ENCODE measurements at regions not wholly inside any gene's neighbourhood (a gene's known extent, or its start where the extent isn't known, plus 50 kb on each side); places are given as distances from the start of the nearest gene placed in this dataset.

- Histone ChIP-seq H3K27ac (ENCODE audit: low read depth, low read length, poor library complexity, severe bottlenecking) (no peak overlapping the region), H3K9me3 (ENCODE audit: low read depth, low read length, poor library complexity, severe bottlenecking) (no peaks in the 10 kb centered on the region), H3K4me3 (ENCODE audit: low read depth, low read length, poor library complexity, severe bottlenecking) (no peak overlapping the region), H3K36me3 (ENCODE audit: insufficient read depth, low read length, poor library complexity, severe bottlenecking) (no peaks in the 10 kb centered on the region), H3K27me3 (replicated peaks; ENCODE audit: insufficient read depth, low read depth, low read length, poor library complexity) (peaks cover 37% of the 10 kb centered on the region), H3K4me1 (ENCODE audit: insufficient read depth, low read length, poor library complexity, severe bottlenecking) (no peaks in the 10 kb centered on the region)
- intact Hi-C loops (cut with micrococcal nuclease; ENCODE audit: unreplicated experiment) = no loop called here
- CTCF ChIA-PET = no interaction called here
- TF ChIP-seq EZH2 (IDR thresholded peaks at IDR 0.05; ENCODE audit: borderline replicate concordance, low read depth, low read length, poor library complexity, severe bottlenecking) (no peak), CTCF (conservative IDR thresholded peaks at IDR 0.05; ENCODE audit: low read depth, low read length) (no peak)
- DNase-seq (ENCODE audit: low spot score) = no peak
- no TSS peak for BruUV-seq (replicated peaks)
- POLR2A ChIA-PET (ENCODE audit: low non-redundant PET) = no interaction called here
Observed at GRCh38 chr11:70642266-70642665, 243.9 kb downstream of the CTTN start.

- Histone ChIP-seq H3K4me1 (ENCODE audit: insufficient read depth, low read length, poor library complexity, severe bottlenecking) (no peaks in the 10 kb centered on the region), H3K9me3 (ENCODE audit: low read depth, low read length, poor library complexity, severe bottlenecking) (no peaks in the 10 kb centered on the region), H3K27ac (ENCODE audit: low read depth, low read length, poor library complexity, severe bottlenecking) (no peak overlapping the region), H3K27me3 (replicated peaks; ENCODE audit: insufficient read depth, low read depth, low read length, poor library complexity) (peaks cover 44% of the 10 kb centered on the region), H3K36me3 (ENCODE audit: insufficient read depth, low read length, poor library complexity, severe bottlenecking) (no peaks in the 10 kb centered on the region), H3K4me3 (ENCODE audit: low read depth, low read length, poor library complexity, severe bottlenecking) (no peak overlapping the region)
- ChIA-PET POLR2A (ENCODE audit: low non-redundant PET) (interaction anchor here (0.6 kb wide), 1 partner anchor 41 kb away, joined by 6 read pairs; no protein-coding TSS in a partner anchor), CTCF (no interaction called here)
- intact Hi-C loops (cut with micrococcal nuclease; ENCODE audit: unreplicated experiment) = no loop called here
- no TSS peak for BruUV-seq (replicated peaks)
- no peak for TF ChIP-seq CTCF (conservative IDR thresholded peaks at IDR 0.05; ENCODE audit: low read depth, low read length)
- no peak for TF ChIP-seq EZH2 (IDR thresholded peaks at IDR 0.05; ENCODE audit: borderline replicate concordance, low read depth, low read length, poor library complexity, severe bottlenecking)
- DNase-seq (ENCODE audit: low spot score) = no peak
Observed at GRCh38 chr11:70643642-70644041, 245.3 kb downstream of the CTTN start.

GRCh38 chr11:70644343-70645060 lies 246.2 kb downstream of the CTTN start:
- TF ChIP-seq EZH2 (IDR thresholded peaks at IDR 0.05; ENCODE audit: borderline replicate concordance, low read depth, low read length, poor library complexity, severe bottlenecking) = no peak
- TF ChIP-seq CTCF (conservative IDR thresholded peaks at IDR 0.05; ENCODE audit: low read depth, low read length) = no peak
- ChIA-PET CTCF (no interaction called here), POLR2A (ENCODE audit: low non-redundant PET) (no interaction called here)
- H3K27ac ChIP-seq (ENCODE audit: low read depth, low read length, poor library complexity, severe bottlenecking) = no peak overlapping the region
- DNase-seq (ENCODE audit: low spot score) = no peak
- no TSS peak for BruUV-seq (replicated peaks)
- intact Hi-C loops (cut with micrococcal nuclease; ENCODE audit: unreplicated experiment) = no loop called here
- H3K4me3 ChIP-seq (ENCODE audit: low read depth, low read length, poor library complexity, severe bottlenecking) = no peak overlapping the region
- no peaks in the 10 kb centered on the region for H3K36me3 ChIP-seq (ENCODE audit: insufficient read depth, low read length, poor library complexity, severe bottlenecking)
- no peaks in the 10 kb centered on the region for H3K4me1 ChIP-seq (ENCODE audit: insufficient read depth, low read length, poor library complexity, severe bottlenecking)
- peaks cover 44% of the 10 kb centered on the region for H3K27me3 ChIP-seq (replicated peaks; ENCODE audit: insufficient read depth, low read depth, low read length, poor library complexity)
- no peaks in the 10 kb centered on the region for H3K9me3 ChIP-seq (ENCODE audit: low read depth, low read length, poor library complexity, severe bottlenecking)

Measured in A673 (cell line).